Stimulated activated CD4-positive, alpha-beta T cell treated with anti-CD3 and anti-CD28 coated beads, Interleukin-2, amount 100 ng/mL, for 48 hours (primary cell): ENCODE measurements at regions not wholly inside any gene's neighbourhood (a gene's known extent, or its start where the extent isn't known, plus 50 kb on each side); places are given as distances from the start of the nearest gene placed in this dataset.

Source experiments
- DNase-seq, 2 donors: peaks; one replicate each; pipeline ENCODE4 v3.0.0-alpha.2; 2020

DNA sequence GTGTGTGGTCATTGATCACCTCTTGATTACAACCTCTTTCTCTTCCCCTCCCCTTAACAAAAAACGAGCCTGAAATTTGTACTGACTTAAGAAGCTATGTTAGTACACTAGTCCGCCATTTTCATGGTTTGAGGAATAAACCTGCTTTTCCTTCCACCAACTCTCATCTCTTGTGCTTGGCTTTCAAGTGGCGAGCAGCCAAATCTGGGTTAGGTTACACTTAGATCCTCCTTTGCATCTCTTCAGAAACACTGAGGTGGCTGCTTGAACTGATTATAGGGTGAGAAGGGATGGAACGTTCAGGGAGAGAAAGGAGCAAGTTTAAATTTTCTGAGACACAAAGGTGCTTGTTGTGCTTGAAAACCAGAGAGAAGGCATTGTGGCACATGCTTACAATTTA, 2171.4 kb downstream of the LRRC4C start:
- no peak for DNase-seq

- DNase-seq, result no peak
These were observed 2191.2 kb downstream of the LRRC4C start for GRCh38 chr11:39268176-39268690.

GRCh38 chr11:39255648-39256047, 2203.8 kb downstream of the LRRC4C start:
- DNase-seq, result no peak

GRCh38 chr11:39249566-39250365, 2209.7 kb downstream of the LRRC4C start:
- no peak for DNase-seq

GRCh38 chr11:39247570-39248137, 2211.8 kb downstream of the LRRC4C start:
- DNase-seq, result no peak

DNA sequence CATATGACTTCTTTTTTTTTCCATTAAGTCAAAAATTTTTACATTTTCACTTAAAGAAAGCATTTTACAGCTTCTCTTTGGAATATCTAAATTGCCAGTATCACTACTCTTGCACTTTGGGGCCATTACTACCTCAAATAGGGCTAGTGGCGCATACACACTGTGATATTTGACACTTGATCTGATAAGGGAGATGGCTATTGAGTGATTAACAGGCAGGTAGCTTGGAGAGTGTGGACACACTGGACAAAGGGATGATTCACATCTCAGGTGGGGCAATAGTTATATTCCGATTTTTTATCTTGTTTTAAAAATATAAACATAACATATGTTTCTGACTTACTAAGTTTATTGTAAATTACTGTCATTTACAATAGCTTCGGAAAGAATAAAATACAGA, 2219.9 kb downstream of the LRRC4C start:
- DNase-seq, result no peak

DNA sequence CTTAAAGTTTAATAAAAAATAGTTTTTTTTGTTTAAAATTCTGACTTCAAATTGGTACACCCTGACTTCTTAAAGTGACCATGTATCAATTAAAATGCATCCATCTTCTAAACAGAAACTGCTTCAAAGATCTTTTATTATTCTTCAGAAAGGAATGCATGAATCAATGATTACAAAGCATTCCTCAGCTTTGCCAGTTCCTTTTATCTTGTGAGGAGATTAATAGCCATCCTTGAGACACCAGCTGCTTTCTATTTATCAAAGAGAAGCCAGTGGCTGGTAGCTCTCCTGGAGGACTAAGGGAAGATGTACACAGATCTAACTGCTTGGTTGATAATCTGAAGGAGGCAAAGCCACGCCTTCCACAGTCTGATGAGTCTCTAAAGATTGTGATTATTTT, 2222.5 kb downstream of the LRRC4C start:
- no peak for DNase-seq

- no peak for DNase-seq
These were observed 2237.8 kb downstream of the LRRC4C start for GRCh38 chr11:39221550-39222138.

GRCh38 chr11:39220501-39221230, 2238.8 kb downstream of the LRRC4C start:
- no peak for DNase-seq

DNA sequence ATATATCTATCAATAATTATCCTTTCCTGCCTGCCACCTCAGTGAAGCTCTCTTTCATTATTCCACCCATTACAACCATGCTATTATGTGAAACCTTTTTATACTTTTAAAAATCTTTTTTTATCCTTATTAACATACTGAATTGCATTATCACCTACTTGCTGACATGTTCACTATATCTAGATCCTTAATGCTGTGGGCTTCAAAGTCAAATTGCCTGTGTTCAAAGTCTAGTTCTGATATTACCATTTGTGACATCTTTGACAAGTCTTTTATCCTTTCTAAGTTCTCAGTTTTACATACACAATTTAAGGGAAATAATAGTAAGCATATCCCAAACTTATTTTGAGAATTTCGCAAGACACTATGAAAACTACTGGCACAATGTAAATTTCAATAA, 2239.4 kb downstream of the LRRC4C start:
- no peak for DNase-seq

DNA sequence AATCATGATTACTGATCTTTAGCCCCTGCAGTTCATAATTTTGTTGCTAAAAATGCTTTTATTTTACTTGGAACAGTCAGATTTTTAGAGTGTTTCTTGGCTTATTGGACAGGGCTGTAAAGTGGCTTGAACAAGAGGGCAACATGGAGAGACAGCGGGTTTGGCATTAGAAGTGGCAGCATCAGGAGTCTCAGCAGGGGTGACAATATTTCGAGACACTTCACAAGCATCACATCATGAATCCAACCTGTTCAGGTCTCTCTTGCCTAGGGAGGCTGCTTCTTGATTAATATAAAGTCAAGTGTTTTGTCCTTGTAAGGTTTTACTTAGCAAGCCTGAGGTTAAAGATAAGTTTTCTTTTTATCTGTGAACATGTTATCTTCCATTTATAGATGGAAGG, 2249.5 kb downstream of the LRRC4C start:
- no peak for DNase-seq

- no peak for DNase-seq
These were observed 2254.0 kb downstream of the LRRC4C start for GRCh38 chr11:39205236-39205995.

GRCh38 chr11:39192671-39193070, 2266.8 kb downstream of the LRRC4C start:
- no peak for DNase-seq

DNA sequence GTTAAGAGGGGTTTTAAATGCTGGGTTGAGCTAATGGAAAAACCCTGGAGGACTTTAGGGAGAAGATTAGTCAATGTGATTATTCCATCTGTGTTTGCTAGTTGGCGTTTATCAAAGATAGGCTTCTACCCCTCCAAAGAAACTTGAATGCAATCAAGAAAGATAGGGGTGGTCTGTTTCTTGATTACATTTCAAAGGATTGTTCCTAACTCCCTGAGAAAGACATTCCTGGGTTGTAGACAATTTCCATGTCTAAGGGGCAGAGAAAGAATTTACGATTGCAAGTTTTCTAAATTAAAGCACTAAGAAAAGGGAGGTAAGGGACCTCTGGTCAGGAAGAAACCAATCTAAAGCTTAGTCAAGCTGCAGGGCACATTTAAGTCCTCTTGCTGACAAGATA, 2268.7 kb downstream of the LRRC4C start:
- DNase-seq, result no peak

GRCh38 chr11:39177678-39178077, 2281.8 kb downstream of the LRRC4C start:
- DNase-seq, result no peak

- DNase-seq, result no peak
These were observed 2284.5 kb downstream of the LRRC4C start for GRCh38 chr11:39174965-39175364.

- no peak for DNase-seq
These were observed 2285.3 kb downstream of the LRRC4C start for GRCh38 chr11:39174196-39174595.

- DNase-seq, result no peak
These were observed 2294.4 kb downstream of the LRRC4C start for GRCh38 chr11:39165021-39165420.

DNA sequence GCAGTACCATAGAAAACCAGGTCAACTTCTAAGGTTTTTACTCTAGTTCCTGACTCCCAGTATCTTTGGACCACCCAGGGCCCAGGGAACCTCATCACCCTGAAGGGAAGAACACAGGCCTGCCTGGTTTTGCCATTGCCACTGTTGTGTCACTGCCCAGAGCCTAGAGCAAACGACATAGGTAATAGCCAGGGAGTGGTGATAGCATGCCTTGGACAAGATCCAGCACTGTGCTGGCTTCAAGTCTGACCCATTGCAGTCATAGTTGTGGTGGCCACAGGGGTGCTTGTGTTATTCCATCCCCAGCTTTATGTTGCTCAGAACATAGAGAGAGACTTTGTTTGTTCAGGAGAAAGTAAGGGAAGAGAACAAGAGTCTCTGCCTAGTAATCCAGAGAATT, 2310.2 kb downstream of the LRRC4C start:
- no peak for DNase-seq

DNA sequence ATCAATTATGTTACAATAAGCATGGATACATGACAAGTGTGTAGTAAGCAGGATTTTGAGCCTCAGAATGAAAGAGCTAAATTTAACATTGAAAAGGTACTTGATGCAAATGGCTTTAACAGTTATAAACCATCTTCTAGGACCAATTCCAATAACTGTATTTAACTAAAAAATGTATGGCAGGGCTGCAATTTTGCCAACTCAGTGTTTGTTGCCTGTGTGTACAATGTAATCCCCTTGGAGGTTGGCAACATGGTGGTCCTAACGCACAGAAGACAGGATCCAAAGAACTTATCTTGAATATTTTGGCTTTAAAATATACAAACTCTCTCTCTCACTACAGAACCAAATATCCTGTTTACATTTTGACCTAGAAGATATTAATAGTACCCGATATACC, 2314.1 kb downstream of the LRRC4C start:
- DNase-seq, result no peak

DNA sequence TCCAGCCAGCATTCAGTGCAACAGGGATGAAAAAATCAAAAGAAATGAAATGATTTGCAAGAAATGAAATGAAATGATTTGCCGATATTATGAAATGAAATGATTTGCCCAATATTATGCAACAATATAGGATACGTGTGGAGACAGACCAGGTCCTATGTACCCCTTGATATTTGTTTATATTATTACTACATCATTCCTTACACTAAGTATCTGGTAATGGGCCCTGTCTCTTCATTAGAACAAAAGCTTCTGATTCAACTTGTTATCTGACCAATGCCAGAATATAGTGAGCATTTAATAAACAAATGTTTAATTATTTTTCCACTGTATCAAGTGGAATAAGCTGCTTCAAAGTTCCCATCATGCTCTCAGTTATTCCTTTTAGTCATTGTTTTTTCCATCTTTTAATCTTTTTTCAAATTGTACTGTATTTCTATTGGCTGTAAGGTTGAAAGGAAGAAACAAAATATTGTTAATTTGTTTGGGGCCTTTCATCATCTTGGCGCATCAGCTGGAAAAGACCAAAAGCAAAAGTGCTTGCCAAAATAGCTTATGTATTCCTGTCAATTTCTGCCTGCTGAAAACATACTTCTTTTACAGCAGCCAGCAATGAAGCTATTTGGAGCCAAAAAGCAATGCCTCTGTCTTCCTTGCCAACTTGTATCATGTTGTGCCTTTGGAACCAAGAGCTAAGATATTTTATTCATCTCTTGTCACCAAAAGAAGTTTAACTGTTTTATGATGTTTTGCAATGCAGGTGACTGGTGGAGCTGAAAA, 2314.9 kb downstream of the LRRC4C start:
- no peak for DNase-seq

DNA sequence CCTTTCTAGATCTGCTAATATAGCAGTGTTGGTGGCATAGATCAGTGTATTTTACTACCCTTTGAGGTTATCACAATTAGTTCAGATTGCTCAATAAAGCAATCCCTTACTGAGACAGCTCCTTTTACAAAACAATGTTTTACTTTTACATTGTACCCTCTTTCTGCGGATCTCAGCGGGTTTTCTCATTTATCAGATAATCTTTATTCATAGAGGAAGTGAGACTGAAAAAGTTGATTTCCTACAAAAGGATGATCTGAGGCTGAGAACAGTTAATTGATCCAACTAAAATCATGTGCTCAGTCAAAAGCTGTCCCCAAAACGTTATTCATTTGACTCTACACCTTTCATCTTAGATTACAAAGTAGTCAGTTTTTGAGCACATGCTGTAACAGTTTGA, 2319.9 kb downstream of the LRRC4C start:
- no peak for DNase-seq
